ENCODE measurements at regions not wholly inside any gene's neighbourhood (a gene's known extent, or its start where the extent isn't known, plus 50 kb on each side); places are given as distances from the start of the nearest gene placed in this dataset.

GRCh38 chr12:77745624-77746023 is 85.1 kb upstream of the NAV3 start:
- no peak overlapping the region for H3K4me3 ChIP-seq (ENCODE audit: control insufficient read depth, low read depth, low read length)
- TF ChIP-seq, protein P1, sequence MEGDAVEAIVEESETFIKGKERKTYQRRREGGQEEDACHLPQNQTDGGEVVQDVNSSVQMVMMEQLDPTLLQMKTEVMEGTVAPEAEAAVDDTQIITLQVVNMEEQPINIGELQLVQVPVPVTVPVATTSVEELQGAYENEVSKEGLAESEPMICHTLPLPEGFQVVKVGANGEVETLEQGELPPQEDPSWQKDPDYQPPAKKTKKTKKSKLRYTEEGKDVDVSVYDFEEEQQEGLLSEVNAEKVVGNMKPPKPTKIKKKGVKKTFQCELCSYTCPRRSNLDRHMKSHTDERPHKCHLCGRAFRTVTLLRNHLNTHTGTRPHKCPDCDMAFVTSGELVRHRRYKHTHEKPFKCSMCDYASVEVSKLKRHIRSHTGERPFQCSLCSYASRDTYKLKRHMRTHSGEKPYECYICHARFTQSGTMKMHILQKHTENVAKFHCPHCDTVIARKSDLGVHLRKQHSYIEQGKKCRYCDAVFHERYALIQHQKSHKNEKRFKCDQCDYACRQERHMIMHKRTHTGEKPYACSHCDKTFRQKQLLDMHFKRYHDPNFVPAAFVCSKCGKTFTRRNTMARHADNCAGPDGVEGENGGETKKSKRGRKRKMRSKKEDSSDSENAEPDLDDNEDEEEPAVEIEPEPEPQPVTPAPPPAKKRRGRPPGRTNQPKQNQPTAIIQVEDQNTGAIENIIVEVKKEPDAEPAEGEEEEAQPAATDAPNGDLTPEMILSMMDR (conservative IDR thresholded peaks at IDR 0.05; ENCODE audit: control insufficient read depth, insufficient read depth, low read depth, low read length) = no peak
- DNase-seq (ENCODE audit: low read depth) = no peak

DNA sequence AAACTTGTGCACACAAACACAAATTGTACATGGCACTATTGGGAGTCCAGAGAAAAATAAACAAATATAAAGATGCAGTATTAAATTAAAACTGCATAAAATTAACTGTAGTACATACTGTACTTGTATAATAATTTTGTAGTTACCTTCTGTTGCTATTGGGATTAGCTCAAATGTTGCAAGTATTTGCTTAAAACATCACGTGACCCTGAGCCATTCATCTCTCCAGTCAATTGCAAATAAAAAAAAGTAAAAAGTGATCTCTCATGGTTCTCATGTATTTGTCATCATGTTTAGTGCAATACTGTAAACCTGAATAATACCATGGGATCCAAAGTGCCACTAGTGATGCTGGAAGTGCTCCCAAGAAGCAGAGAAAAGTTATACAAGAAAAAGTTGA is 88.1 kb upstream of the NAV3 start:
- DNase-seq (ENCODE audit: low read depth) = no peak
- H3K4me3 ChIP-seq (ENCODE audit: control insufficient read depth, low read depth, low read length) = no peak overlapping the region
- TF ChIP-seq, protein P1 (conservative IDR thresholded peaks at IDR 0.05; ENCODE audit: control insufficient read depth, insufficient read depth, low read depth, low read length) = no peak

- DNase-seq (ENCODE audit: low read depth) = no peak
- TF ChIP-seq, protein P1 (conservative IDR thresholded peaks at IDR 0.05; ENCODE audit: control insufficient read depth, insufficient read depth, low read depth, low read length) = no peak
- H3K4me3 ChIP-seq (ENCODE audit: control insufficient read depth, low read depth, low read length) = no peak overlapping the region
Observed at GRCh38 chr12:77741974-77742517, 88.6 kb upstream of the NAV3 start.

DNA sequence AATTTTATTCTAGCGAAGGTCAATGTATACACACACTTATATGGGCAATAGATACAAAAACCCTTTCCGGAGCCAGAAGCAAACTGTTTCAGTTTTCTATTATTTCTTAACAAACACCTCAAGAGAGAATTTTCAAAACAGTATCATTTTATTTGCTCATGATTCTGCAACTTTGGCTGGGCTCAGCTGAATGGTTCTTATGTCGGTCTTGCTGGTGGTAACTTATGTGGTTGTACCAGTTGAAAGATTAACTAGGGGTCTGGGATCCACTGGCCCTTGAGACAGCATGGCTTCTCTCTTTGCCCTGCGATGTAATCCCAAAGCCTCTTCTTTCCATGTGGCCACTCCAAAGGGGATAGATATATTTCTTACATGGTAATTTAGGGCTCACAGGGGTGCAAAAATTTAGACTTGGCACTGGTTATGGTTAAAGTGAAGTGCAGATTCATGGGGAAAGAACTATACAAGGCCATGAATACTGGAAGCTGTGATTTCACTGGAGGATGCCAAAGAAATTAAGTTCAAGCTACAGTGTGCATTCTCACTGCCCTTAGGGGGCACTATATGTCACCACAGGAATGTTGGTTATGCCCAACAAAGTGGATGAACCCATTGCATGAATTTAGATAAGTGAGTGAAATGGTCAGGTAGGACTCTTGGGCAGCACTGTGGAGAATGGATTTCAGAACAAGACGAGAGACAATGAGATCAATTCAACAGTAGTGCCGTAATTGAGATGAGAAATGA is 94.3 kb upstream of the NAV3 start:
- H3K4me3 ChIP-seq (ENCODE audit: control insufficient read depth, low read depth, low read length) = no peak overlapping the region
- TF ChIP-seq, protein P1 (conservative IDR thresholded peaks at IDR 0.05; ENCODE audit: control insufficient read depth, insufficient read depth, low read depth, low read length) = no peak
- DNase-seq (ENCODE audit: low read depth) = no peak

DNA sequence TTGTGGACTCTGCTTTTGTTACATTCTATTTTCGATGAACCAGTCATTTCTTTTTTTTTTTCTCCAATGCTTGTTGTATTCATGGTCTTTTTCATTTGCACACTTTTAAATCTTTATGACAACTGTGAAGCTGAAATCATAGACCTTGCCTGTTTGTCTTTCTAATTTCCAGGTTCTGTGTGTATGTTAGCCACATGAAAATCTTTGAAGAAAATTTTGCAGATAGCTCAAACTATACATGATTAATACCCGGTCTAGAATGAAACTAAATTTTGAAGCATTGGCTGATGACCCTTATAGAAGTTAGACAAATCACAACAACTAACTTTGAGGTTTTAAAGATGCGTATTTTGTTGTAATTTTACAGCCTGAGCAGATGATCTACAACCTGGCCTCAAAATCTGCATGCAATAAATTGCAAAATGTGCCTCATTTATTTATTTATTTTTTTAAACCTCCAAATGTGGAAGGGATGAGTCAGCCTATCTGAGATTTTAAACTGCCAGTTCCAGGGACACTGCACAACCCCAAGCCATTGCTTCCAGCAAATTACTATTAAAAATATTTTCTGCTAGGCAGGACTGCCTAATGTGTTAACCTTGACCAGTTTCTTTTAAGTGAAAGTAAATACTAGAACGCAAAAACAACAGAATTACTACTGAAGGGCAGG is 96.3 kb upstream of the NAV3 start:
- DNase-seq (ENCODE audit: low read depth) = peak; percentile 74
- TF ChIP-seq, protein P1 (conservative IDR thresholded peaks at IDR 0.05; ENCODE audit: control insufficient read depth, insufficient read depth, low read depth, low read length) = no peak
- no peak overlapping the region for H3K4me3 ChIP-seq (ENCODE audit: control insufficient read depth, low read depth, low read length)

DNA sequence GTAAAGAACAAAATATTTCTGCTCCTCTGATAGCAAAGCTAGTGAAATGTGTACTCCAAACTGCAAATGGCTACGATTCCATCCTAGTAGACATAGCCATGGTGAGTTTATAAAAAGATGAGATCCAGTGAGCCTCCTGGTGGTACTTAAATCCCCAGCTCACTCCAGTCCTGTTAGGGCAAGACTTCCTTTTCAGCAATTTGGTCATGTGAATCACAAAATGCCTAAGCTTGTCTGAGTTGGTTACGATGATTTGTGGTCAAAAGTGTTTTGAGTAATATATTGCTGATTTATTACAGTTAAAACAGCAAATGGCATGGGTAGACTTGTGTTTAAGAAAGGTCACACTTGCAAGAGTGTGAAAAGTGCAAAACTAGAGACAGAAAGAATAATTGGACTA is 102.7 kb upstream of the NAV3 start:
- TF ChIP-seq, protein P1 (conservative IDR thresholded peaks at IDR 0.05; ENCODE audit: control insufficient read depth, insufficient read depth, low read depth, low read length) = no peak
- no peak overlapping the region for H3K4me3 ChIP-seq (ENCODE audit: control insufficient read depth, low read depth, low read length)
- DNase-seq (ENCODE audit: low read depth) = no peak
